K562 (cell line): ENCODE measurements at regions not wholly inside any gene's neighbourhood (a gene's known extent, or its start where the extent isn't known, plus 50 kb on each side); places are given as distances from the start of the nearest gene placed in this dataset.

Experiments used
- ATAC-seq: fragments of 200-7000 bp; cut with Tn5 transposase; 3 replicates; pipeline ENCODE4 v1.9.1; 2020; ENCODE audit warnings: moderate library complexity
- BruUV-seq: library from RNA; stranded (reverse); fragments of 400-500 nt; replicated peaks from 2 replicates; lab custom pipeline; 2021; lab: Mats Ljungman, UMichigan
- CTCF ChIA-PET: fragments of 300-600 bp; formaldehyde crosslinking; extraction: SDS; loops from one replicate; lab custom pipeline; 2021; ENCODE audit warnings: low intra/inter-chr PET ratio; lab: Yijun Ruan, JAX
- POLR2A ChIA-PET: fragments of 300-600, 350-650 bp; sonication (Branson Sonifier 250); formaldehyde crosslinking; extraction: SDS; loops from one replicate; lab custom pipeline; 2021; ENCODE audit warnings: antibody characterized with exemption, inconsistent platforms; lab: Yijun Ruan, JAX
- DNase-seq, 4 experiments: peaks; one replicate each; pipeline versions ENCODE4 v3.0.0 to v3.0.0-alpha.2; 2011 to 2018; ENCODE audit warnings: low spot score in 3 of 4, mixed read lengths in 3 of 4; ENCODE audit errors: extremely low read depth in 1 of 4
- FAIRE-seq: peaks from 2 replicates; lab custom pipeline; 2011; peaks lifted over from hg19 to GRCh38; lab: Jason Lieb, UNC
- H2AFZ ChIP-seq: 2 replicates; pipeline ENCODE4 v1.6.0; 2011; ENCODE audit warnings: low read depth, low read length, control low read depth, inconsistent platforms
- H3K27ac ChIP-seq: fragments of 200-600 bp; 3 replicates; pipeline ENCODE4 v1.8.0; 2011; ENCODE audit warnings: low read depth, mild to moderate bottlenecking, control low read depth, inconsistent platforms, low read length, moderate library complexity, mixed read lengths; ENCODE audit errors: extremely low read depth
- H3K27me3 ChIP-seq, 2 experiments: fragments of 300-600 bp in 1 of 2; 2 replicates in 1 of 2; 3 replicates in 1 of 2; pipeline versions ENCODE4 v1.6.0 to v1.8.0; 2011; ENCODE audit warnings: inconsistent platforms in 2 of 2, low read length in 2 of 2, mild to moderate bottlenecking in 1 of 2, mixed read lengths in 1 of 2, moderate library complexity in 1 of 2; ENCODE audit not compliant: control insufficient read depth in 2 of 2, insufficient read depth in 2 of 2
- H3K36me3 ChIP-seq: fragments of 300-600 bp; 3 replicates; pipeline ENCODE4 v1.8.0; 2011; ENCODE audit warnings: mild to moderate bottlenecking, low read length, inconsistent platforms; ENCODE audit not compliant: control insufficient read depth, insufficient read depth
- H3K4me1 ChIP-seq, 2 experiments: fragments of 200-600 bp in 1 of 2; replicated peaks in 1 of 2; 2 replicates in 1 of 2; 3 replicates in 1 of 2; pipeline versions ENCODE4 v1.5.1 to v1.8.0; 2011; ENCODE audit warnings: inconsistent platforms in 2 of 2, low read length in 2 of 2, mild to moderate bottlenecking in 1 of 2, mixed read lengths in 1 of 2, moderate library complexity in 1 of 2; ENCODE audit not compliant: control insufficient read depth in 2 of 2, insufficient read depth in 2 of 2
- H3K4me2 ChIP-seq: 2 replicates; pipeline ENCODE4 v1.6.1; 2011; ENCODE audit warnings: low read length, control low read depth, inconsistent platforms, mixed read lengths; ENCODE audit not compliant: insufficient read depth
- H3K4me3 ChIP-seq: fragments of 200-600 bp; sonication (generic), shearing (Covaris generic); 2 replicates; pipeline ENCODE4 v1.5.1; 2016; ENCODE audit warnings: control low read depth, inconsistent platforms
- H3K79me2 ChIP-seq: fragments of 200-600 bp; 3 replicates; pipeline ENCODE4 v1.8.0; 2011; ENCODE audit warnings: low read length, inconsistent platforms; ENCODE audit not compliant: control insufficient read depth, insufficient read depth
- H3K9ac ChIP-seq, 2 experiments: 2 replicates each; pipeline versions ENCODE4 v1.6.0 to v1.6.1; 2011; ENCODE audit warnings: low read depth in 2 of 2, low read length in 2 of 2, control low read depth in 1 of 2, inconsistent platforms in 1 of 2, mild to moderate bottlenecking in 1 of 2, mixed read lengths in 1 of 2; ENCODE audit not compliant: insufficient read depth in 1 of 2
- H3K9me1 ChIP-seq: one replicate; pipeline ENCODE4 v1.6.0; 2011; ENCODE audit warnings: inconsistent platforms, mild to moderate bottlenecking, low read length, moderate library complexity; ENCODE audit not compliant: control insufficient read depth, insufficient read depth
- H3K9me3 ChIP-seq: replicated peaks from 2 replicates; pipeline ENCODE4 v1.5.1; 2011; ENCODE audit warnings: low read depth, low read length, inconsistent platforms; ENCODE audit not compliant: control insufficient read depth, insufficient read depth
- H4K20me1 ChIP-seq: replicated peaks from 2 replicates; pipeline ENCODE4 v1.6.1; 2011; ENCODE audit warnings: low read length, inconsistent platforms, mixed read lengths; ENCODE audit not compliant: control insufficient read depth, insufficient read depth
- ARID1B ChIP-seq: fragments of 450-650 bp; IDR thresholded peaks from 2 replicates; pipeline ENCODE4 v1.6.1; 2016; ENCODE audit warnings: antibody characterized with exemption, mild to moderate bottlenecking, inconsistent platforms
- HEY1 ChIP-seq: fragments of 250-450 bp; sonication (Bioruptor Pico); IDR thresholded peaks from 2 replicates; pipeline ENCODE4 v1.5.0; 2020; ENCODE audit warnings: mild to moderate bottlenecking, moderate library complexity, borderline replicate concordance
- KAT8 ChIP-seq: fragments of 450-650 bp; IDR thresholded peaks from 2 replicates; pipeline ENCODE4 v1.6.1; 2016; ENCODE audit warnings: low read depth, mild to moderate bottlenecking
- MBD2 ChIP-seq: sonication (generic); IDR thresholded peaks from 2 replicates; pipeline ENCODE4 v1.6.1; 2016; ENCODE audit warnings: low read depth, borderline replicate concordance
- MEF2A ChIP-seq: IDR thresholded peaks from 2 replicates; pipeline ENCODE4 v1.6.1; 2011; ENCODE audit warnings: low read depth, mild to moderate bottlenecking, low read length, moderate library complexity; ENCODE audit not compliant: control insufficient read depth
- PYGO2 ChIP-seq: fragments of 450-650 bp; IDR thresholded peaks from 2 replicates; pipeline ENCODE4 v1.6.1; 2016; ENCODE audit warnings: mild to moderate bottlenecking, missing genetic modification characterization, moderate library complexity, missing compliant biosample characterization
- RNF219 ChIP-seq: fragments of 250-450 bp; sonication (Bioruptor Pico); IDR thresholded peaks from 2 replicates; pipeline ENCODE4 v1.5.0; 2022; ENCODE audit warnings: mild to moderate bottlenecking
- SIRT6 ChIP-seq: IDR thresholded peaks from one replicate; pipeline ENCODE4 v1.6.1; 2012; ENCODE audit warnings: low read depth, mild to moderate bottlenecking, control low read depth, inconsistent platforms, low read length, moderate library complexity
- SREBF2 ChIP-seq: sonication (generic); formaldehyde crosslinking; IDR thresholded peaks from 2 replicates; pipeline ENCODE4 v1.4.0; 2020; ENCODE audit warnings: mild to moderate bottlenecking, missing genetic modification reagents
- SRSF1 ChIP-seq: fragments of 200-400 bp; formaldehyde crosslinking; IDR thresholded peaks from 2 replicates; pipeline ENCODE4 v1.6.1; 2017; ENCODE audit warnings: mild to moderate bottlenecking, low read depth, low read length, moderate library complexity
- ZFPM2 ChIP-seq: fragments of 250-450 bp; sonication (Bioruptor Pico); IDR thresholded peaks from 2 replicates; pipeline ENCODE4 v1.5.1; 2022; ENCODE audit warnings: mild to moderate bottlenecking
- ZNF174 ChIP-seq: fragments of 250-450 bp; sonication (Bioruptor Pico); IDR thresholded peaks from 2 replicates; pipeline ENCODE4 v1.4.0; 2020; ENCODE audit warnings: mild to moderate bottlenecking
- ZNF239 ChIP-seq: fragments of 250-450 bp; sonication (Bioruptor Pico); IDR thresholded peaks from 2 replicates; pipeline ENCODE4 v1.4.0; 2020; ENCODE audit warnings: mild to moderate bottlenecking
- ZNF408 ChIP-seq: fragments of 250-450 bp; sonication (Bioruptor Pico); IDR thresholded peaks from 2 replicates; pipeline ENCODE4 v1.4.0; 2020; ENCODE audit warnings: low read depth, mild to moderate bottlenecking, moderate library complexity
- ZSCAN32 ChIP-seq: fragments of 450-650 bp; formaldehyde crosslinking; IDR thresholded peaks from 2 replicates; pipeline ENCODE4 v1.4.0; 2020; ENCODE audit warnings: mild to moderate bottlenecking, moderate library complexity
- WGBS: fragments of 100-300 bp; shearing (Covaris generic); methylation state at CpG from one replicate; pipeline ENCODE4 v1.1.6; 2016; ENCODE audit warnings: low coverage, mixed read lengths; ENCODE audit not compliant: insufficient coverage; ENCODE audit errors: missing lambda C conversion rate; 5-methylcytosine and 5-hydroxymethylcytosine counted together
- in situ Hi-C: fragments of 300-500 bp; cut with MboI; formaldehyde crosslinking; loops from 4 replicates; pipeline ENCODE4 v1.15.0; 2018; ENCODE audit warnings: inconsistent platforms, mixed read lengths
- intact Hi-C: fragments of 100-400 bp; cut with micrococcal nuclease; formaldehyde crosslinking; loops from 2 replicates; pipeline ENCODE4 v1.14.2; 2022
- TF ChIP-seq, protein P1 (sequence below), 2 experiments: fragments of 250-450 bp in 1 of 2; fragments of 450-650 bp in 1 of 2; sonication (Bioruptor Pico) in 1 of 2; IDR thresholded peaks; 2 replicates each; pipeline versions ENCODE4 v1.6.1 to v1.8.0; 2016 to 2021; ENCODE audit warnings: mild to moderate bottlenecking in 2 of 2, moderate library complexity in 2 of 2, missing compliant biosample characterization in 1 of 2, missing genetic modification characterization in 1 of 2

DNA sequence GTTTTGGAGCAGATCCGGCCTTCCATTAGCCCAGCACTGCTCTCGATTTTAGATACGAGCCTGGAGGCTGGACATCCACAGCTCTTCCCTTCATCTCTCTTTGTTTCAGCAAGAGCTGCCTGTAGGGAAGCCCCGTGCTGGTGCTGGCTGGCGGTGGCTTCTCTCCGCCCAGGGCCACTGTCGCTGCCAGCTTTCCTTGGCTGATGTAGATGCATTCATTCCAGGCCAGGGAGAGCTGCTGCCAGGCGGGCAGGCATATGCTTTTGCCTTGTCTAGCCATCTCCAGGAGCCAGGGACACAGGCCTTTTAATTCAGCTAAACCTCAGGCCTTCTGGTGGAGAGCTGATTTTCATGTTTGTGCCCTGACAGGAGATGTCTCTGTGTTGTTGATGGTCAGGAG is 409.3 kb upstream of the CLINT1 start:
- in situ Hi-C loops (no loop called here), intact Hi-C loops (no loop called here)
- Histone ChIP-seq H3K79me2 (no peaks in the 10 kb centered on the region), H3K9me1 (no peaks in the 10 kb centered on the region), H3K9me3 (no peaks in the 10 kb centered on the region), H3K4me2 (no peak overlapping the region), H3K27ac (no peak overlapping the region), H3K36me3 (no peaks in the 10 kb centered on the region), H3K9ac (no peak overlapping the region), H3K4me3 (no peak overlapping the region), H2AFZ (no peak overlapping the region), H3K4me1 (no peaks in the 10 kb centered on the region), H4K20me1 (no peaks in the 10 kb centered on the region), H3K27me3 (no peaks in the 10 kb centered on the region)
- no peak for DNase-seq
- WGBS: 0% methylated on average over 8 of the region's 8 CpGs
- FAIRE-seq: no peak
- no TSS peak for BruUV-seq
- TF ChIP-seq ZNF239 (CRISPR knock-in tag) (no peak), ZFPM2 (CRISPR knock-in tag) (no peak), RNF219 (CRISPR knock-in tag) (no peak), ZNF408 (no peak), SREBF2 (CRISPR knock-in tag) (no peak), ZNF174 (no peak), HEY1 (CRISPR knock-in tag) (no peak), MBD2 (no peak), ZSCAN32 (CRISPR knock-in tag) (no peak), MEF2A (no peak), PYGO2 (no peak), KAT8 (no peak), SIRT6 (no peak), ARID1B (no peak), SRSF1 (no peak)
- TF ChIP-seq, protein P1, sequence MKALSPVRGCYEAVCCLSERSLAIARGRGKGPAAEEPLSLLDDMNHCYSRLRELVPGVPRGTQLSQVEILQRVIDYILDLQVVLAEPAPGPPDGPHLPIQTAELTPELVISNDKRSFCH (CRISPR knock-in tag; IDR thresholded peaks at IDR 0.05): no peak
- TF ChIP-seq, protein P1 (tag; IDR thresholded peaks at IDR 0.05): no peak
- ChIA-PET CTCF (no interaction called here), POLR2A (no interaction called here)
- no peak for ATAC-seq
